Dedifferentiated amniotic fluid mesenchymal stem cell (primary cell): ENCODE measurements at regions not wholly inside any gene's neighbourhood (a gene's known extent, or its start where the extent isn't known, plus 50 kb on each side); places are given as distances from the start of the nearest gene placed in this dataset.

Experiments
- DNase-seq: peaks from one replicate; pipeline ENCODE4 v3.0.0-alpha.2; 2016; ENCODE audit errors: extremely low spot score

DNA sequence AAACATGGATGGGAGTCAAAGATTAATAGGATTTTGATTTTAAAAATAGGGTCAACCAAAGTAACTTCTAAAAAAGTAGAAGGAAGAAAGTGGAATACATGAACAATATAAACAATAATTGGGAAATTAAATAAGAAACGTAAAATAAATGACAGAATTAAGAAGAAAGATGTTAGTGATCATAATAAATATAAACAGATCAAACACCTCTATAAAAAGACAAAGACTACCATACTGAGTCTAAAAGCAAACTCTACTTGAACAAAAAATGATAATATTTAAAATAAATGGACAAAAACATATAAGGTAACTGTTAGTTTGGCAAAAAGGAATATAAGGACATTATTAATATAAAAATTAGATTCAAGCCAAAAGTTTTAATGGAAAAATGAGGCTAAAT is 57.7 kb upstream of the ZNF618 start:
- no peak for DNase-seq

DNA sequence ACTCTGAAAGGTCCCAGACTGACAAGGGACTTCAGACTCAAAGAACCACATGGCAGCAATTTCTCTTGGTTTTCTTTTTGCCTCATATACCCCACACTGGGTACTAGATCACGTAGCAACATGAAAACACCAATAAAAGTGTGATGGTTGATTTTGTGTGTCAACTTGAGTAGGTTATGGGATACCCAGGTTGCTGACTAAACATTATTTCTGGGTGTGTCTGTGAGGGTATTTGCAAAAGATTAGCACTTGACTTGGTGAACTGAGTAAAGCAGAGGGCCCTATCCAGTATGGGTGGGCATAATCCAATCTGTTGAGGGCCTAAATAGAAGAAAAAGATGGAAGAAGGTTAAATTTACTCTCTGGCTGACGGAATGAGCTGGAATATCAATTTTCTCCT is 53.8 kb upstream of the ZNF618 start:
- no peak for DNase-seq

DNA sequence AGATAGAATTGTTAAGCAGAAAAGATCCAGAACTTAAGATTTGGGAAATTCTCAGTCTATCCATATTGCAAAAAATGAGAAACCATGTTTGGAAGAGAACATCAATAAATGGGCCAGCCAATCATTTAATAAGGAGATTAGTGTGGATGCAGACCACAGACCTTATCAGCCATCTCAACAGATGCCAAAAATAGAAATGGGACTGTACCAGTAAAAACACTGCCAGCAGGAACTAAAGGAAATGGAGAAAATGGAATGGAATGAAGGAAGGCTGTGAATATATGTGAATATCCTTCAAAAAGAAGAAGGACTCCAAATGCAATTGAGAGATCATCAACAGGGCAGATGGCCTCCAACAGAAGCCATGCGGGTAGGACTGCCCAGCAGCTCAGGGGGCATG is 52.7 kb upstream of the ZNF618 start:
- DNase-seq: no peak
